GM19023 (cell line): ENCODE measurements at regions not wholly inside any gene's neighbourhood (a gene's known extent, or its start where the extent isn't known, plus 50 kb on each side); places are given as distances from the start of the nearest gene placed in this dataset.
"Not testable (repeated sequence)": the region's sequence is repeated elsewhere in the genome, so short reads cannot be mapped to it uniquely, and the experiment has no call there.

Experiments used
- ATAC-seq: cut with Tn5 transposase; IDR thresholded peaks from one replicate; pipeline ENCODE4 v1.9.1; 2021; ENCODE audit warnings: mild to moderate bottlenecking, moderate library complexity; ENCODE audit not compliant: unreplicated experiment

GRCh38 chr9:83138422-83139135 lies 75.6 kb upstream of the RASEF start:
- ATAC-seq, result no peak

DNA sequence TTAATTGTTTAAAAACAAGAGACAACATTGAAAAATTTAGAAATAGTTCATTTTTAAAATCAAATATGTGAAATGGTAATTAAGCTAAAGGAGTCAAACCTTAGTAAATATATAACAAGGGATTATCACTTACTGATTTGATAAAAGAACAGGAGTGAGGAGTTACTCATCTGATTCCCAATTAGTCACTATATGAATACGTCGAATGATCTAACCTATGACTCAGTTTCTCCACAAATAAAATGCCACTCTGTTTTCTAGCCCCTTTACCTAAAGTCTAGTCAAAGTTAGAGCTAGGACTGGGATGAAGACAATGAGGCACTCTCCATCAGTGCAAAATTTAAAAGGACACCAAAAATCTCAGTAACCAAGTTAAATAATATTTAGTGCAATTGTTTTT lies 70.4 kb upstream of the RASEF start:
- no peak for ATAC-seq

DNA sequence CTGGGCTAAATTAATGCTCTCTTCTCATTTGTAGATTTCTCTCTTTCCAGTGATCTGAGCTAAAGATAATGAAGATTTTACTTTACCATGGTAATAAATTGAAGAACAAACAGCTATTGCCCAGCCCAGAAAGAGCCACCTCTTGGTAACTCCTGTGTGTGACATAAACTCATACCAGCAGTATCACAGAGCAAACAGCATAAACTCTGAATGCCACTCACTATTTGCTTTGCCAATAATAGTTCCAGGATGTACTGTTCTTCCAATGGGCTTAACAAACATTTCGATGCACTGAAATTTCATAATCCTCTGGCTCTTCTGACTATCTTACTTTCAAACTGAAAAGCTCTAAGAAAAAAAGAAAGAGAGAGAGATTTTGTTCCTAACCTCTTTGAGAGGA lies 69.8 kb upstream of the RASEF start:
- no peak for ATAC-seq

- ATAC-seq, result no peak
Measured at GRCh38 chr9:83130541-83130940, 67.6 kb upstream of the RASEF start.

DNA sequence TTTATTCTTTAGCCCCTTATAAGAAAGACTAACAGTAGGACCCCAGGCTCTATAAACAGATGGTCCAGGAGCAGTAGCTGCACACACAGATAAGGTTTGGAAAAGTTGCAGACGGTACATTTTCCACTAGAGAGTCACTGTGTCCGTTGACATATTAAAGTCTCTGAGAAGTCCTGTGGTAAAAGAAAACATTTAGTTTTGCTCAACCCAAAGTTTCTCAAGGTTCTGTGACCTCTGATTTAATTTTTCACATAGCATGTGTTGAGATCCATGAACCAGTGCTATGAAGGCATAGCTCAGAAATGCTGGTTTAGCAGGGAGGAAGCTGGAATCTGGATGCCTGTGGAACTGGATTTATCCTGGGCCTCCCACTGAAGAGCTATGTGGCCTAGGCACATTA lies 62.7 kb upstream of the RASEF start:
- ATAC-seq, result no peak

GRCh38 chr9:83119873-83120272 lies 56.9 kb upstream of the RASEF start:
- ATAC-seq, result no peak

DNA sequence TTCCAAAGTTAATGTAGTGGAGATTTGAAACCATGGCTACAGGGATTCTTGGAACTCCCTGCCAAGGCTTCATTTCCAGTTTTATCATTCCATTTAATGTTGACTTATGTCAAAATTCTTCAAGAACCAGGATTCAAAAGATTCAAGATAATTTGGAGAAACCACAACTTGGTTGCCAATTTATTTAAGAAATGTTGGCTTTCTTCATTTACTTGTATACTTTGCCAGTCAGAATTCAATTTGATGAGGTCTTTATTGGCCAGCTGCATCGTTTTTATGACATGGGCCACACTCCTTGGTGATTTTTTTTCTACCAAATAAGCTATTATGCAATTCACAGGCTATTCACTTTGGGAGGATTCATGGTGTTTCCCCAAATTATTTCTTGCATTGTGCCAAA lies 53.1 kb upstream of the RASEF start:
- ATAC-seq, result no peak

DNA sequence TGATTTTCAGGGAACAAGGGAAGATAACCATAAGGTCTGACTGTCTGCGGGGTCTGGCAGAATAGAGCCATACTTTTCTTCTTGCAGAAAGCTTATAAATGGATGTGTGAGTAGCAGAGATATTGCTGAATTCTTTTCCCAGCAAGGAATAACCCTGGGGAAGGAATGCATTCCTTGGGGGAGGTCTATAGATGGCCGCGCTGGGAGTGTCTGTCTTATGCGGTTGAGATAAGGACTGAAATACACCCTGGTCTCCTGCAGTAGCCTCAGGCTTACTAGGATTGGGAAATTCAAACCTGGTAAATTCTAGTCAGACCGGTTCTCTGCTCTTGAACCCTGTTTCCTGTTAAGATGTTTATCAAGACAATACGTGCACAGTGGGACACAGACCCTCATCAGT lies 50.5 kb upstream of the RASEF start:
- ATAC-seq, result not testable (repeated sequence)
